Smooth muscle cell (in vitro differentiated cells): ENCODE measurements at regions not wholly inside any gene's neighbourhood (a gene's known extent, or its start where the extent isn't known, plus 50 kb on each side); places are given as distances from the start of the nearest gene placed in this dataset.

Experiments used
- DNase-seq: peaks from one replicate; lab custom pipeline; 2025; ENCODE audit not compliant: unreplicated experiment; lab: John Stamatoyannopoulos, UW
- H2AFZ ChIP-seq: fragments of 200-600 bp; sonication (generic); 2 replicates; pipeline ENCODE4 v1.6.0; 2016; ENCODE audit warnings: antibody characterized with exemption, low read depth, mild to moderate bottlenecking
- H3F3A ChIP-seq: fragments of 200-600 bp; sonication (generic); 2 replicates; pipeline ENCODE4 v1.6.0; 2017; ENCODE audit warnings: antibody characterized with exemption, low read depth
- H3K27ac ChIP-seq: fragments of 200-600 bp; sonication (generic); 2 replicates; pipeline ENCODE4 v1.5.1; 2016; ENCODE audit warnings: low read depth, mild to moderate bottlenecking
- H3K27me3 ChIP-seq: fragments of 200-600 bp; sonication (generic); 2 replicates; pipeline ENCODE4 v1.6.1; 2016; ENCODE audit warnings: low read depth, mild to moderate bottlenecking
- H3K36me3 ChIP-seq: fragments of 200-600 bp; sonication (generic); 2 replicates; pipeline ENCODE4 v1.5.1; 2016; ENCODE audit warnings: low read depth
- H3K4me1 ChIP-seq: fragments of 200-600 bp; sonication (generic); 2 replicates; pipeline ENCODE4 v1.5.1; 2016; ENCODE audit warnings: low read depth
- H3K4me2 ChIP-seq: fragments of 200-600 bp; sonication (generic); 2 replicates; pipeline ENCODE4 v1.6.0; 2016; ENCODE audit warnings: mild to moderate bottlenecking
- H3K4me3 ChIP-seq: fragments of 200-600 bp; sonication (generic); 2 replicates; pipeline ENCODE4 v1.5.1; 2016; ENCODE audit warnings: mild to moderate bottlenecking
- H3K79me2 ChIP-seq: fragments of 200-600 bp; sonication (generic); 2 replicates; pipeline ENCODE4 v1.6.0; 2016; ENCODE audit warnings: low read depth, mild to moderate bottlenecking
- H3K9ac ChIP-seq: fragments of 200-600 bp; sonication (generic); 2 replicates; pipeline ENCODE4 v1.6.0; 2016; ENCODE audit warnings: low read depth
- H3K9me3 ChIP-seq: fragments of 200-600 bp; sonication (generic); replicated peaks from 2 replicates; pipeline ENCODE4 v1.5.1; 2016; ENCODE audit warnings: low read depth
- H4K20me1 ChIP-seq: fragments of 200-600 bp; sonication (generic); 2 replicates; pipeline ENCODE4 v1.6.0; 2016; ENCODE audit warnings: low read depth
- CTCF ChIP-seq: fragments of 200-600 bp; sonication (generic); IDR thresholded peaks from 2 replicates; pipeline ENCODE4 v1.5.1; 2017; ENCODE audit warnings: borderline replicate concordance, mild to moderate bottlenecking, antibody characterized with exemption; ENCODE audit not compliant: insufficient read depth, poor library complexity, severe bottlenecking
- WGBS: methylation state at CpG from one replicate; pipeline ENCODE4 v1.1.7; 2016; ENCODE audit warnings: low lambda C conversion rate; 5-methylcytosine and 5-hydroxymethylcytosine counted together

GRCh38 chr15:70440416-70441138 is 322.8 kb downstream of the UACA start:
- Histone ChIP-seq H2AFZ (no peak overlapping the region), H3K4me2 (no peak overlapping the region), H3K4me3 (no peak overlapping the region), H3F3A (no peaks in the 10 kb centered on the region), H3K27ac (no peak overlapping the region), H3K27me3 (peaks cover 35% of the 10 kb centered on the region), H4K20me1 (no peaks in the 10 kb centered on the region), H3K4me1 (peaks cover 13% of the 10 kb centered on the region), H3K36me3 (no peaks in the 10 kb centered on the region), H3K9me3 (no peaks in the 10 kb centered on the region), H3K9ac (no peak overlapping the region), H3K79me2 (no peaks in the 10 kb centered on the region)
- DNase-seq: no peak
- TF ChIP-seq CTCF: no peak
- 74% methylated on average over 10 of the region's 10 CpGs for WGBS

- Histone ChIP-seq H3F3A (no peaks in the 10 kb centered on the region), H3K79me2 (no peaks in the 10 kb centered on the region), H3K27ac (no peak overlapping the region), H3K36me3 (no peaks in the 10 kb centered on the region), H3K27me3 (peaks cover 31% of the 10 kb centered on the region), H3K4me2 (no peak overlapping the region), H2AFZ (no peak overlapping the region), H3K9me3 (no peaks in the 10 kb centered on the region), H3K4me1 (peaks cover 13% of the 10 kb centered on the region), H3K9ac (no peak overlapping the region), H3K4me3 (no peak overlapping the region), H4K20me1 (no peaks in the 10 kb centered on the region)
- TF ChIP-seq CTCF: no peak
- no peak for DNase-seq
- 100% methylated on average over 1 of the region's 5 CpGs for WGBS
Observed at GRCh38 chr15:70439880-70440279, 323.5 kb downstream of the UACA start.

- no peak overlapping the region for H3K4me3 ChIP-seq
- H3K9me3 ChIP-seq: no peaks in the 10 kb centered on the region
- no peaks in the 10 kb centered on the region for H3K36me3 ChIP-seq
- no peaks in the 10 kb centered on the region for H4K20me1 ChIP-seq
- no peak for TF ChIP-seq CTCF
- no peak overlapping the region for H3K27ac ChIP-seq
- no peaks in the 10 kb centered on the region for H3K79me2 ChIP-seq
- H3F3A ChIP-seq: no peaks in the 10 kb centered on the region
- H3K4me1 ChIP-seq: peaks cover 13% of the 10 kb centered on the region
- no peak overlapping the region for H3K4me2 ChIP-seq
- peaks cover 26% of the 10 kb centered on the region for H3K27me3 ChIP-seq
- WGBS: 87% methylated on average over 10 of the region's 10 CpGs
- no peak overlapping the region for H2AFZ ChIP-seq
- no peak for DNase-seq
- no peak overlapping the region for H3K9ac ChIP-seq
Observed at GRCh38 chr15:70439304-70439877, 324.0 kb downstream of the UACA start.

GRCh38 chr15:70438776-70439175 is 324.6 kb downstream of the UACA start:
- no peak for DNase-seq
- 46% methylated on average over 11 of the region's 11 CpGs for WGBS

More at GRCh38 chr15:70438776-70439175, 324.6 kb downstream of the UACA start:
- Histone ChIP-seq H3K36me3 (no peaks in the 10 kb centered on the region), H3K79me2 (no peaks in the 10 kb centered on the region), H3K4me3 (no peak overlapping the region), H3K4me1 (peaks cover 19% of the 10 kb centered on the region), H3K27ac (no peak overlapping the region), H2AFZ (no peak overlapping the region), H3K9me3 (no peaks in the 10 kb centered on the region), H3K4me2 (no peak overlapping the region), H4K20me1 (no peaks in the 10 kb centered on the region), H3K27me3 (peaks cover 20% of the 10 kb centered on the region), H3F3A (no peaks in the 10 kb centered on the region), H3K9ac (no peak overlapping the region)
- TF ChIP-seq CTCF: no peak
